OCI-LY3 (cell line): ENCODE measurements at regions not wholly inside any gene's neighbourhood (a gene's known extent, or its start where the extent isn't known, plus 50 kb on each side); places are given as distances from the start of the nearest gene placed in this dataset.
A peak's percentile ranks its signal among the peaks of the same experiment; 100 is the strongest.

Experiments
- H2AFZ ChIP-seq: fragments of 200-600, 300-600 bp; shearing (Covaris generic); 2 replicates; pipeline ENCODE4 v1.6.0; 2014; ENCODE audit warnings: antibody characterized with exemption, low read depth, low read length
- H3K27ac ChIP-seq: fragments of 200-600, 300-600 bp; sonication (generic); 2 replicates; pipeline ENCODE4 v1.5.1; 2014; ENCODE audit warnings: mild to moderate bottlenecking, low read length, moderate library complexity, mixed read lengths
- H3K27me3 ChIP-seq: fragments of 200-600, 300-600 bp; sonication (generic); 2 replicates; pipeline ENCODE4 v1.6.1; 2014; ENCODE audit warnings: low read depth, low read length, mixed read lengths
- H3K36me3 ChIP-seq: fragments of 200-600, 300-600 bp; sonication (generic); replicated peaks from 2 replicates; pipeline ENCODE3; 2014; ENCODE audit warnings: low read depth, low read length, mixed read lengths
- H3K4me1 ChIP-seq: fragments of 300-600, 200-600 bp; sonication (generic); 2 replicates; pipeline ENCODE4 v1.6.1; 2014; ENCODE audit warnings: low read length, mixed read lengths
- H3K4me2 ChIP-seq: fragments of 200-600, 300-600 bp; sonication (generic); 2 replicates; pipeline ENCODE4 v1.6.1; 2014; ENCODE audit warnings: low read length, mixed read lengths
- H3K4me3 ChIP-seq: fragments of 300-600, 200-600 bp; sonication (generic); 2 replicates; pipeline ENCODE4 v1.5.1; 2014; ENCODE audit warnings: antibody characterized with exemption, mild to moderate bottlenecking, low read length, moderate library complexity
- H3K79me2 ChIP-seq: fragments of 300-600, 200-600 bp; shearing (Covaris generic); 2 replicates; pipeline ENCODE4 v1.6.1; 2014; ENCODE audit warnings: mild to moderate bottlenecking, low read length, mixed read lengths
- H3K9ac ChIP-seq: fragments of 300-600, 200-600 bp; shearing (Covaris generic); 2 replicates; pipeline ENCODE4 v1.6.0; 2014; ENCODE audit warnings: mild to moderate bottlenecking, low read length, moderate library complexity
- H3K9me3 ChIP-seq: fragments of 200-600, 300-600 bp; shearing (Covaris generic); 2 replicates; pipeline ENCODE4 v1.6.1; 2014; ENCODE audit warnings: low read length, mixed read lengths; ENCODE audit not compliant: insufficient read depth
- H4K20me1 ChIP-seq: fragments of 200-600, 300-600 bp; sonication (generic); 2 replicates; pipeline ENCODE4 v1.6.1; 2016; ENCODE audit warnings: low read length, mixed read lengths; ENCODE audit not compliant: insufficient read depth
- CTCF ChIP-seq: fragments of 200-600, 300-600 bp; sonication (generic); IDR thresholded peaks from 2 replicates; pipeline ENCODE4 v1.5.1; 2014; ENCODE audit warnings: antibody characterized with exemption, low read length, low read depth
- EZH2phosphoT487 ChIP-seq: fragments of 200-600 bp; shearing (Covaris generic); IDR thresholded peaks from 2 replicates; pipeline ENCODE4 v1.6.1; 2018; ENCODE audit warnings: antibody characterized with exemption, mixed run types, low read depth

GRCh38 chr11:119486016-119486415 lies 63.0 kb upstream of the THY1 start:
- no peaks in the 10 kb centered on the region for H4K20me1 ChIP-seq
- H3K4me3 ChIP-seq, result no peak overlapping the region
- no peaks in the 10 kb centered on the region for H3K79me2 ChIP-seq
- no peak overlapping the region for H3K27ac ChIP-seq
- no peak overlapping the region for H3K9ac ChIP-seq
- H3K27me3 ChIP-seq, result no peaks in the 10 kb centered on the region
- no peaks in the 10 kb centered on the region for H3K9me3 ChIP-seq
- peak; percentile 34 for TF ChIP-seq CTCF
- TF ChIP-seq EZH2phosphoT487, result no peak
- peak overlapping the region; percentile 30 for H3K4me2 ChIP-seq
- peaks cover 31% of the 10 kb centered on the region for H3K4me1 ChIP-seq
- no peaks in the 10 kb centered on the region for H3K36me3 ChIP-seq
- no peak overlapping the region for H2AFZ ChIP-seq

- peaks cover 36% of the 10 kb centered on the region for H3K4me1 ChIP-seq
Observed at GRCh38 chr11:119484741-119485605, 62.0 kb upstream of the THY1 start.

GRCh38 chr11:119483881-119484371 lies 61.0 kb upstream of the THY1 start:
- H3K4me2 ChIP-seq, result no peak overlapping the region
- H3K36me3 ChIP-seq, result no peaks in the 10 kb centered on the region
- H3K9ac ChIP-seq, result no peak overlapping the region
- H4K20me1 ChIP-seq, result no peaks in the 10 kb centered on the region
- H3K9me3 ChIP-seq, result no peaks in the 10 kb centered on the region
- TF ChIP-seq CTCF (no peak), EZH2phosphoT487 (no peak)
- no peaks in the 10 kb centered on the region for H3K79me2 ChIP-seq
- no peak overlapping the region for H3K27ac ChIP-seq
- H3K27me3 ChIP-seq, result no peaks in the 10 kb centered on the region
- no peak overlapping the region for H3K4me3 ChIP-seq
- H2AFZ ChIP-seq, result no peak overlapping the region
- H3K4me1 ChIP-seq, result peaks cover 36% of the 10 kb centered on the region

More at GRCh38 chr11:119484741-119485605, 62.0 kb upstream of the THY1 start:
- Histone ChIP-seq H3K9me3 (no peaks in the 10 kb centered on the region), H3K4me3 (no peak overlapping the region), H3K9ac (no peak overlapping the region), H3K27ac (no peak overlapping the region), H4K20me1 (no peaks in the 10 kb centered on the region), H3K36me3 (no peaks in the 10 kb centered on the region), H3K27me3 (no peaks in the 10 kb centered on the region), H3K4me2 (peak overlapping the region; percentile 19; the same call in 1 of the 2 replicates), H3K79me2 (no peaks in the 10 kb centered on the region), H2AFZ (no peak overlapping the region)
- TF ChIP-seq CTCF (peak; percentile 42), EZH2phosphoT487 (no peak)

GRCh38 chr11:119483341-119483880 lies 60.4 kb upstream of the THY1 start:
- Histone ChIP-seq H2AFZ (no peak overlapping the region), H3K4me3 (no peak overlapping the region), H3K4me1 (peaks cover 36% of the 10 kb centered on the region), H3K9me3 (no peaks in the 10 kb centered on the region), H3K4me2 (no peak overlapping the region), H3K27me3 (no peaks in the 10 kb centered on the region), H4K20me1 (no peaks in the 10 kb centered on the region), H3K27ac (no peak overlapping the region), H3K36me3 (no peaks in the 10 kb centered on the region), H3K79me2 (no peaks in the 10 kb centered on the region), H3K9ac (no peak overlapping the region)
- no peak for TF ChIP-seq EZH2phosphoT487
- no peak for TF ChIP-seq CTCF
